Gastroesophageal sphincter (tissue), 3 donors: ENCODE measurements at regions not wholly inside any gene's neighbourhood (a gene's known extent, or its start where the extent isn't known, plus 50 kb on each side); places are given as distances from the start of the nearest gene placed in this dataset.

Experiments
- CTCF ChIP-seq, 4 experiments: fragments of 200-600 bp in 2 of 4; fragments of 450-650 bp in 2 of 4; sonication (generic) in 1 of 4; IDR thresholded peaks; one replicate each; pipeline ENCODE4 v1.5.1; 2017 to 2019; ENCODE audit warnings: antibody characterized with exemption in 4 of 4, mild to moderate bottlenecking in 2 of 4, moderate library complexity in 2 of 4
- POLR2A ChIP-seq, 2 donors: fragments of 450-650 bp; IDR thresholded peaks; one replicate each; pipeline ENCODE4 v1.6.1; 2017; ENCODE audit warnings: antibody characterized with exemption in 2 of 2, mild to moderate bottlenecking in 2 of 2, moderate library complexity in 1 of 2

GRCh38 chr12:65756267-65756666, 68.0 kb upstream of the HMGA2 start:
- TF ChIP-seq CTCF (IDR thresholded peaks at IDR 0.05): no peak
- no peak for TF ChIP-seq POLR2A (IDR thresholded peaks at IDR 0.05)
